Neural progenitor cell (in vitro differentiated cells): ENCODE measurements at regions not wholly inside any gene's neighbourhood (a gene's known extent, or its start where the extent isn't known, plus 50 kb on each side); places are given as distances from the start of the nearest gene placed in this dataset.

Source experiments
- EZH2phosphoT487 ChIP-seq: fragments of 200-600 bp; sonication (generic); IDR thresholded peaks from 2 replicates; pipeline ENCODE4 v1.6.1; 2017; ENCODE audit warnings: antibody characterized with exemption
- TF ChIP-seq, protein P1 (sequence below): fragments of 200-600 bp; sonication (generic); IDR thresholded peaks from 2 replicates; pipeline ENCODE4 v1.5.1; 2017; ENCODE audit warnings: antibody characterized with exemption, mild to moderate bottlenecking

DNA sequence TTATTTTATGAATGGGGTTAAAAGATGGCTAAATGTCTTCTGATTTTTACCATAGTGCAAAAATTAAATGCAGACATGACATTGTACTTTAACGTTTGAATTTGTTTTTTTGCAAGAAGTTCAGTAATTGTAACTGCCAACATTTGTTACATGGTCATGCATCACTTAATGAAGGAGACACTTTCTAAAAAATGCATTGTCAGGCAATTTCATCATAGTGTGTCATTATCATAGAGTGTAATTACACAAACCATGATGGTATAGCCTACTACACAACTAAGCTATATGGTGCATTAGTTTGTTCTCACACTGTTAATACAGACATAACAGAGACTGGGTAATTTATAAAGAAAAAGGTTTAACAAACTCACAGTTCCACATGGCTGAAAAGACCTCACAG, 50.0 kb upstream of the NAA35 start:
- TF ChIP-seq, protein P1, sequence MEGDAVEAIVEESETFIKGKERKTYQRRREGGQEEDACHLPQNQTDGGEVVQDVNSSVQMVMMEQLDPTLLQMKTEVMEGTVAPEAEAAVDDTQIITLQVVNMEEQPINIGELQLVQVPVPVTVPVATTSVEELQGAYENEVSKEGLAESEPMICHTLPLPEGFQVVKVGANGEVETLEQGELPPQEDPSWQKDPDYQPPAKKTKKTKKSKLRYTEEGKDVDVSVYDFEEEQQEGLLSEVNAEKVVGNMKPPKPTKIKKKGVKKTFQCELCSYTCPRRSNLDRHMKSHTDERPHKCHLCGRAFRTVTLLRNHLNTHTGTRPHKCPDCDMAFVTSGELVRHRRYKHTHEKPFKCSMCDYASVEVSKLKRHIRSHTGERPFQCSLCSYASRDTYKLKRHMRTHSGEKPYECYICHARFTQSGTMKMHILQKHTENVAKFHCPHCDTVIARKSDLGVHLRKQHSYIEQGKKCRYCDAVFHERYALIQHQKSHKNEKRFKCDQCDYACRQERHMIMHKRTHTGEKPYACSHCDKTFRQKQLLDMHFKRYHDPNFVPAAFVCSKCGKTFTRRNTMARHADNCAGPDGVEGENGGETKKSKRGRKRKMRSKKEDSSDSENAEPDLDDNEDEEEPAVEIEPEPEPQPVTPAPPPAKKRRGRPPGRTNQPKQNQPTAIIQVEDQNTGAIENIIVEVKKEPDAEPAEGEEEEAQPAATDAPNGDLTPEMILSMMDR: no peak
- no peak for TF ChIP-seq EZH2phosphoT487
